B cell (primary cell): ENCODE measurements at regions not wholly inside any gene's neighbourhood (a gene's known extent, or its start where the extent isn't known, plus 50 kb on each side); places are given as distances from the start of the nearest gene placed in this dataset.

Experiments
- ATAC-seq: fragments of 200-7000 bp; cut with Tn5 transposase; one replicate; pipeline ENCODE4 v1.10.0; 2021; ENCODE audit warnings: low read depth, mild to moderate bottlenecking, moderate number of reproducible peaks, moderate library complexity
- CTCF ChIA-PET: fragments of 350-600 bp; sonication (Branson Sonifier 250); formaldehyde crosslinking; loops from one replicate; lab custom pipeline; 2021; ENCODE audit warnings: antibody characterized with exemption, inconsistent platforms; lab: Charles Lee
- POLR2A ChIA-PET: fragments of 350-600 bp; sonication (Branson Sonifier 250); formaldehyde crosslinking; loops from one replicate; lab custom pipeline; 2021; ENCODE audit warnings: antibody characterized with exemption; lab: Charles Lee
- DNase-seq: peaks from one replicate; pipeline ENCODE4 v3.0.0; 2013
- H2AFZ ChIP-seq: 2 replicates; pipeline ENCODE4 v1.6.1; 2012; ENCODE audit warnings: mild to moderate bottlenecking, low read depth, low read length; ENCODE audit not compliant: insufficient read depth, poor library complexity, severe bottlenecking
- H3K27ac ChIP-seq, 2 donors: 1 replicate in 1 of 2; 2 replicates in 1 of 2; pipeline ENCODE4 v1.5.1; 2012 to 2013; ENCODE audit warnings: low read length in 2 of 2, mild to moderate bottlenecking in 2 of 2, moderate library complexity in 1 of 2
- H3K27me3 ChIP-seq, 4 experiments: fragments of 200-600 bp in 1 of 4; sonication (generic) in 1 of 4; replicated peaks in 1 of 4; 1 replicate in 2 of 4; 2 replicates in 2 of 4; pipeline versions ENCODE4 v1.6.1 to v1.7.0; 2013 to 2016; ENCODE audit warnings: low read length in 3 of 4, mild to moderate bottlenecking in 2 of 4, mixed read lengths in 1 of 4, moderate library complexity in 1 of 4; ENCODE audit not compliant: insufficient read depth in 4 of 4, control insufficient read depth in 3 of 4; ENCODE audit errors: control extremely low read depth in 1 of 4
- H3K36me3 ChIP-seq, 2 experiments: replicated peaks in 1 of 2; 1 replicate in 1 of 2; 2 replicates in 1 of 2; pipeline versions ENCODE4 v1.6.1 to v1.7.1; 2013; ENCODE audit warnings: low read length in 1 of 2; ENCODE audit not compliant: insufficient read depth in 2 of 2, control insufficient read depth in 1 of 2; ENCODE audit errors: control extremely low read depth in 1 of 2, extremely low read depth in 1 of 2
- H3K4me1 ChIP-seq, 2 donors: fragments of 200-600 bp in 1 of 2; sonication (generic) in 1 of 2; 1 replicate in 1 of 2; 2 replicates in 1 of 2; pipeline versions ENCODE4 v1.5.1 to v1.6.1; 2013 to 2017; ENCODE audit warnings: low read length in 2 of 2; ENCODE audit not compliant: control insufficient read depth in 2 of 2, insufficient read depth in 2 of 2
- H3K4me2 ChIP-seq: replicated peaks from 2 replicates; pipeline ENCODE3; 2012; ENCODE audit warnings: mild to moderate bottlenecking, low read depth, low read length; ENCODE audit not compliant: poor library complexity, severe bottlenecking
- H3K4me3 ChIP-seq, 5 experiments: fragments of 200-600 bp in 1 of 5; sonication (generic) in 1 of 5; 1 replicate in 3 of 5; 2 replicates in 2 of 5; pipeline versions ENCODE4 v1.5.1 to v1.7.0; 2011 to 2016; ENCODE audit warnings: low read length in 4 of 5, mild to moderate bottlenecking in 4 of 5, low read depth in 2 of 5, control low read depth in 1 of 5, moderate library complexity in 1 of 5; ENCODE audit not compliant: insufficient read depth in 1 of 5; ENCODE audit errors: control extremely low read depth in 1 of 5, extremely low read depth in 1 of 5
- H3K79me2 ChIP-seq: fragments of 200-600 bp; sonication (generic); one replicate; pipeline ENCODE4 v1.6.0; 2016; ENCODE audit warnings: low read length; ENCODE audit not compliant: control insufficient read depth, insufficient read depth
- H3K9ac ChIP-seq: fragments of 200-600 bp; sonication (generic); 2 replicates; pipeline ENCODE4 v1.6.1; 2017; ENCODE audit warnings: mild to moderate bottlenecking, low read length, moderate library complexity
- H3K9me3 ChIP-seq, 3 donors: one replicate each; pipeline versions ENCODE4 v1.6.1 to v1.7.1; 2013; ENCODE audit warnings: low read length in 2 of 3; ENCODE audit not compliant: control insufficient read depth in 2 of 3, insufficient read depth in 1 of 3; ENCODE audit errors: control extremely low read depth in 1 of 3
- H4K20me1 ChIP-seq: 2 replicates; pipeline ENCODE4 v1.6.0; 2012; ENCODE audit warnings: mild to moderate bottlenecking, low read length; ENCODE audit not compliant: insufficient read depth, control insufficient read depth, poor library complexity, severe bottlenecking
- H3K27ac Mint-ChIP-seq: one replicate; pipeline ENCODE4 v1.8.0; 2021; ENCODE audit warnings: mixed read lengths
- H3K27me3 Mint-ChIP-seq: one replicate; pipeline ENCODE4 v1.8.0; 2021; ENCODE audit warnings: mixed read lengths
- H3K4me1 Mint-ChIP-seq: one replicate; pipeline ENCODE4 v1.8.0; 2021; ENCODE audit warnings: mixed read lengths
- H3K4me3 Mint-ChIP-seq: one replicate; pipeline ENCODE4 v1.8.0; 2021; ENCODE audit warnings: mixed read lengths
- H3K9me3 Mint-ChIP-seq: one replicate; pipeline ENCODE4 v1.8.0; 2022; ENCODE audit warnings: mixed read lengths; ENCODE audit not compliant: insufficient read depth
- EZH2 ChIP-seq: IDR thresholded peaks from 2 replicates; pipeline ENCODE4 v1.6.1; 2012; ENCODE audit warnings: borderline replicate concordance, low read depth, mild to moderate bottlenecking, moderate library complexity, low read length; ENCODE audit not compliant: insufficient read depth, poor library complexity, severe bottlenecking
- WGBS: methylation state at CpG from one replicate; pipeline ENCODE4 v1.1.5; 2013; ENCODE audit warnings: missing lambda C conversion rate; ENCODE audit not compliant: insufficient coverage; 5-methylcytosine and 5-hydroxymethylcytosine counted together
- intact Hi-C: fragments of 100-400 bp; cut with micrococcal nuclease; formaldehyde crosslinking; loops from one replicate; pipeline ENCODE4 v1.10.0; 2022
- TF ChIP-seq, protein P1 (sequence below): fragments of 200-600 bp; IDR thresholded peaks from one replicate; pipeline ENCODE4 v1.8.0; 2022; ENCODE audit warnings: antibody characterized with exemption, mild to moderate bottlenecking

DNA sequence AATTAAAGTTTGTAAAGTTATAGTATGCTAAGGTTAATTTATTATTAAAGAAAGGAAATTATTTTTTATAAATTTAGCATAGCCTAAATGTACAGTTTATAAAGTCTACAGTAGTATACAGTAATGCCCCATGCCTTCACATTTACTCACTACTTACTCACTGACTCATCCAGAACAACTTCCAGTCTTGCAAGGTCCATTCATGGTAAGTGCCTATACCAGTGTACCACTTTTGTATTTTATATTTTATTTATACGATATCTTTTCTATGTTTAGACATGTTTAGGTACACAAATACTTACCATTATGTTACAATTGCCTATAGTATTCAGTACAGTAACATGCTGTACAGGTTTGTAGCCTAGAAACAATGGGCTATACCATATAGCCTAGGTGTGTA, 95.1 kb upstream of the GRIN2B start:
- peaks cover 0 to 9% (median 2%) of the 10 kb centered on the region in 4 experiments for H3K27me3 ChIP-seq
- H3K9ac ChIP-seq = no peak overlapping the region
- H3K4me1 ChIP-seq = no peaks in the 10 kb centered on the region
- H4K20me1 ChIP-seq = no peaks in the 10 kb centered on the region
- no peak for DNase-seq
- peaks cover 2 to 15% (median 11%) of the 10 kb centered on the region in 3 donors for H3K9me3 ChIP-seq
- no peak for TF ChIP-seq EZH2
- TF ChIP-seq, protein P1, sequence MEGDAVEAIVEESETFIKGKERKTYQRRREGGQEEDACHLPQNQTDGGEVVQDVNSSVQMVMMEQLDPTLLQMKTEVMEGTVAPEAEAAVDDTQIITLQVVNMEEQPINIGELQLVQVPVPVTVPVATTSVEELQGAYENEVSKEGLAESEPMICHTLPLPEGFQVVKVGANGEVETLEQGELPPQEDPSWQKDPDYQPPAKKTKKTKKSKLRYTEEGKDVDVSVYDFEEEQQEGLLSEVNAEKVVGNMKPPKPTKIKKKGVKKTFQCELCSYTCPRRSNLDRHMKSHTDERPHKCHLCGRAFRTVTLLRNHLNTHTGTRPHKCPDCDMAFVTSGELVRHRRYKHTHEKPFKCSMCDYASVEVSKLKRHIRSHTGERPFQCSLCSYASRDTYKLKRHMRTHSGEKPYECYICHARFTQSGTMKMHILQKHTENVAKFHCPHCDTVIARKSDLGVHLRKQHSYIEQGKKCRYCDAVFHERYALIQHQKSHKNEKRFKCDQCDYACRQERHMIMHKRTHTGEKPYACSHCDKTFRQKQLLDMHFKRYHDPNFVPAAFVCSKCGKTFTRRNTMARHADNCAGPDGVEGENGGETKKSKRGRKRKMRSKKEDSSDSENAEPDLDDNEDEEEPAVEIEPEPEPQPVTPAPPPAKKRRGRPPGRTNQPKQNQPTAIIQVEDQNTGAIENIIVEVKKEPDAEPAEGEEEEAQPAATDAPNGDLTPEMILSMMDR = no peak
- peaks cover 3% of the 10 kb centered on the region for H3K27me3 Mint-ChIP-seq
- no peak overlapping the region for H3K4me3 ChIP-seq
- no peak overlapping the region for H3K4me2 ChIP-seq
- H3K9me3 Mint-ChIP-seq = peaks cover 4% of the 10 kb centered on the region
- H2AFZ ChIP-seq = no peak overlapping the region
- H3K27ac ChIP-seq = no peak overlapping the region
- H3K4me3 Mint-ChIP-seq = no peak overlapping the region
- no CpG with 5 or more reads among the region's 1 CpG for WGBS
- POLR2A ChIA-PET = no interaction called here
- ATAC-seq = no peak
- no peaks in the 10 kb centered on the region for H3K79me2 ChIP-seq
- intact Hi-C loops = no loop called here
- CTCF ChIA-PET = no interaction called here
- H3K36me3 ChIP-seq = no peaks in the 10 kb centered on the region
- H3K4me1 Mint-ChIP-seq = no peaks in the 10 kb centered on the region
- H3K27ac Mint-ChIP-seq = no peak overlapping the region

DNA sequence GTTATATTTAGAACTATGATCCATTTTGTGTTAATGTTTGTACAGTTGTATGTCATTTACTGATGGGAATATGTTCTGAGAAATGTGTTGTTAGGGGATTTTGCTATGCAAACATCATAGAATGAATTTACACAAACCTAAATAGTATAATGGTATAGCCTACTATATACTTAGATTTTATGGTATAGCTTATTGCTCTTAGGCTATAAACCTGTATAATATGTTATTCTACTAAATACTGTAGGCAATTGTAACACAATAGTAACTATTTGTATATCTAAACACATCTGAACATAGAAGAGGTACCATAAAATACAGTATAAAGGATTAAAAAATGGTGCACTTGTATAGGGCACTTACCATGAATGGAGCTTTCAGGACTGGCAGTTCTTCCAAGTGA, 105.4 kb upstream of the GRIN2B start:
- Mint-ChIP-seq H3K27ac (no peak overlapping the region), H3K9me3 (no peaks in the 10 kb centered on the region), H3K4me3 (no peak overlapping the region), H3K27me3 (peaks cover 8% of the 10 kb centered on the region), H3K4me1 (no peaks in the 10 kb centered on the region)
- no peak for ATAC-seq
- Histone ChIP-seq H3K27ac (no peak overlapping the region), H4K20me1 (no peaks in the 10 kb centered on the region), H3K9ac (no peak overlapping the region), H3K4me3 (no peak overlapping the region), H3K36me3 (no peaks in the 10 kb centered on the region), H3K9me3 (no peaks in the 10 kb centered on the region), H3K27me3 (peaks cover 0 to under 1% (median 0%) of the 10 kb centered on the region in 4 experiments), H2AFZ (no peak overlapping the region), H3K4me2 (no peak overlapping the region), H3K79me2 (no peaks in the 10 kb centered on the region), H3K4me1 (no peaks in the 10 kb centered on the region)
- no peak for TF ChIP-seq EZH2
- TF ChIP-seq, protein P1 = no peak
- ChIA-PET CTCF (interaction anchor here (1.4 kb wide), 1 partner anchor 23 kb away, joined by 3 read pairs; no protein-coding TSS in a partner anchor), POLR2A (no interaction called here)
- intact Hi-C loops = no loop called here
- DNase-seq = no peak
